GM12872 (cell line): ENCODE measurements at regions not wholly inside any gene's neighbourhood (a gene's known extent, or its start where the extent isn't known, plus 50 kb on each side); places are given as distances from the start of the nearest gene placed in this dataset.

Experiments used
- CTCF ChIP-seq: IDR thresholded peaks from 3 replicates; pipeline ENCODE4 v1.5.1; 2011; ENCODE audit warnings: low read depth, mild to moderate bottlenecking, low read length, moderate library complexity; ENCODE audit not compliant: insufficient read depth

GRCh38 chr18:78673516-78674321 lies 305.9 kb upstream of the SALL3 start:
- no peak for TF ChIP-seq CTCF

- TF ChIP-seq CTCF = no peak
Measured at GRCh38 chr18:78675231-78675630, 304.4 kb upstream of the SALL3 start.

GRCh38 chr18:78676622-78677482 lies 302.8 kb upstream of the SALL3 start:
- no peak for TF ChIP-seq CTCF

- TF ChIP-seq CTCF = no peak
Measured at GRCh38 chr18:78677483-78678317, 301.9 kb upstream of the SALL3 start.

- no peak for TF ChIP-seq CTCF
Measured at GRCh38 chr18:78678318-78678695, 301.3 kb upstream of the SALL3 start.

DNA sequence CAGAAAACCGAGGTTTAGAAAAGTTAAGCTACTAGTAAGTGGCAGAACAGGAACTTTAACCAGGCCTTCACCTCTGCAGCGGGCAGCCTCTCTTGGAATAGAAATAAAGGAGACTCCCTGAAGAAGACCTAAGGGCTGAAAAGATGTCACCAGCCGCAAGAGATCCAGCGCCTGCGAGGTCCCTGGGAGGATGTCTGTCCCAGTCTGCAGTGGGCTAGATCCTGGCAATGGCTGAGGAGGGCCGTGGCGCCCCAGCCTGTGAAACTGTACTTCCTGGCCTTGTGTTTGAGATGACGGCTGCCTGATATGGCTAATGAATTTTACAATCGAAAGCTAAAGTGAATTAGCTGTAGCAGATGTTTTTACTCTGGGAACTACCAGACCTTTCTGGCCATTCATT lies 300.6 kb upstream of the SALL3 start:
- TF ChIP-seq CTCF = no peak
